Transverse colon (tissue), 4 donors: ENCODE measurements at regions not wholly inside any gene's neighbourhood (a gene's known extent, or its start where the extent isn't known, plus 50 kb on each side); places are given as distances from the start of the nearest gene placed in this dataset.

Experiments
- DNase-seq: peaks from one replicate; pipeline ENCODE4 v3.0.0-alpha.2; 2019
- H3K27ac ChIP-seq, 4 donors: fragments of 200-600 bp; sonication (generic); 2 replicates each; pipeline ENCODE4 v1.5.1; 2016 to 2018; ENCODE audit warnings: inconsistent platforms in 4 of 4
- H3K27me3 ChIP-seq: fragments of 200-600 bp; sonication (generic); 2 replicates; pipeline ENCODE4 v1.5.1; 2017; ENCODE audit warnings: inconsistent platforms
- H3K36me3 ChIP-seq, 4 donors: fragments of 200-600 bp; sonication (generic); 2 replicates each; pipeline ENCODE4 v1.5.1; 2017 to 2019; ENCODE audit warnings: inconsistent platforms in 4 of 4
- H3K4me1 ChIP-seq, 4 donors: fragments of 200-600 bp; sonication (generic); 2 replicates each; pipeline ENCODE4 v1.5.1; 2017 to 2020; ENCODE audit warnings: inconsistent platforms in 4 of 4
- H3K4me3 ChIP-seq, 4 donors: fragments of 200-600 bp; sonication (generic); 1 replicate in 1 of 4; 2 replicates in 3 of 4; pipeline versions ENCODE4 v1.5.1 to v1.6.1; 2017 to 2019; ENCODE audit warnings: inconsistent platforms in 4 of 4
- H3K9me3 ChIP-seq, 2 donors: fragments of 200-600 bp; sonication (generic); 2 replicates each; pipeline ENCODE4 v1.5.1; 2017 to 2019; ENCODE audit warnings: inconsistent platforms in 2 of 2
- CTCF ChIP-seq, 5 experiments: fragments of 200-600 bp in 3 of 5; fragments of 450-650 bp in 2 of 5; sonication (generic) in 3 of 5; IDR thresholded peaks; 1 replicate in 2 of 5; 2 replicates in 3 of 5; pipeline ENCODE4 v1.5.1; 2016 to 2017; ENCODE audit warnings: antibody characterized with exemption in 5 of 5, inconsistent platforms in 3 of 5, mild to moderate bottlenecking in 2 of 5, moderate library complexity in 1 of 5
- EP300 ChIP-seq: sonication (generic); formaldehyde crosslinking; IDR thresholded peaks from one replicate; pipeline ENCODE4 v1.6.1; 2017; ENCODE audit warnings: antibody characterized with exemption, low read depth
- POLR2A ChIP-seq: fragments of 450-650 bp; IDR thresholded peaks from one replicate; pipeline ENCODE4 v1.6.1; 2016; ENCODE audit warnings: antibody characterized with exemption, mild to moderate bottlenecking, moderate library complexity
- POLR2AphosphoS5 ChIP-seq, 3 donors: sonication (generic); formaldehyde crosslinking; IDR thresholded peaks; one replicate each; pipeline ENCODE4 v1.6.1; 2016; ENCODE audit warnings: antibody characterized with exemption in 3 of 3
- WGBS, 2 donors: methylation state at CpG; one replicate each; pipeline ENCODE4 v1.1.5; 2018; ENCODE audit warnings: low coverage in 1 of 2; 5-methylcytosine and 5-hydroxymethylcytosine counted together
- in situ Hi-C, 4 donors: fragments of 200-750 bp; cut with MboI; loops; one replicate each; pipeline versions ENCODE4 v1.15.0 to v1.15.1; 2017; ENCODE audit warnings: low sequenced_read_pairs in 3 of 4, low pct_ligation_motif_present in 1 of 4, low pct_unique_long_range_greater_than_20kb in 1 of 4
- intact Hi-C: fragments of 100-400 bp; cut with DNase I; formaldehyde crosslinking; loops from one replicate; pipeline ENCODE4 v1.15.1; 2023; ENCODE audit warnings: low total_unique reads

- in situ Hi-C loops (no loop called here), intact Hi-C loops (no loop called here)
- no peaks in the 10 kb centered on the region for H3K9me3 ChIP-seq
- H3K27me3 ChIP-seq, result no peaks in the 10 kb centered on the region
- H3K27ac ChIP-seq, result no peak overlapping the region
- no peaks in the 10 kb centered on the region for H3K36me3 ChIP-seq
- WGBS, 2 donors, result 53 to 61% methylated on average over 2 of the region's 2 CpGs
- H3K4me1 ChIP-seq, result no peaks in the 10 kb centered on the region
- TF ChIP-seq POLR2AphosphoS5 (IDR thresholded peaks at IDR 0.05) (no peak), POLR2A (no peak), CTCF (IDR thresholded peaks at IDR 0.05) (no peak), EP300 (no peak)
- H3K4me3 ChIP-seq, result no peak overlapping the region
- DNase-seq, result no peak
Measured at GRCh38 chr13:55563267-55563666, 1577.5 kb upstream of the PRR20A start.

GRCh38 chr13:55566334-55566733 is 1574.4 kb upstream of the PRR20A start:
- in situ Hi-C loops (no loop called here), intact Hi-C loops (no loop called here)
- DNase-seq, result no peak
- H3K4me3 ChIP-seq, result no peak overlapping the region
- peaks cover 0 to 5% of the 10 kb centered on the region in 2 donors for H3K9me3 ChIP-seq
- H3K4me1 ChIP-seq, result no peaks in the 10 kb centered on the region
- TF ChIP-seq POLR2A (no peak), CTCF (IDR thresholded peaks at IDR 0.05) (no peak), EP300 (no peak), POLR2AphosphoS5 (IDR thresholded peaks at IDR 0.05) (no peak)
- no peaks in the 10 kb centered on the region for H3K36me3 ChIP-seq
- no peak overlapping the region for H3K27ac ChIP-seq
- WGBS, 2 donors, result 71 to 85% methylated on average over 2 of the region's 2 CpGs
- no peaks in the 10 kb centered on the region for H3K27me3 ChIP-seq

- Histone ChIP-seq H3K9me3 (peaks cover 0 to 5% of the 10 kb centered on the region in 2 donors), H3K4me3 (no peak overlapping the region)
Measured at GRCh38 chr13:55566779-55567178, 1573.9 kb upstream of the PRR20A start.

More at GRCh38 chr13:55566779-55567178, 1573.9 kb upstream of the PRR20A start:
- no peak for TF ChIP-seq POLR2A
- TF ChIP-seq EP300, result no peak
- TF ChIP-seq CTCF (IDR thresholded peaks at IDR 0.05), result no peak
- no peak for TF ChIP-seq POLR2AphosphoS5 (IDR thresholded peaks at IDR 0.05)
- H3K27ac ChIP-seq, result no peak overlapping the region
- intact Hi-C loops (no loop called here), in situ Hi-C loops (no loop called here)
- 71 to 74% methylated on average over 3 of the region's 3 CpGs for WGBS, 2 donors
- no peaks in the 10 kb centered on the region for H3K4me1 ChIP-seq
- H3K36me3 ChIP-seq, result no peaks in the 10 kb centered on the region
- no peak for DNase-seq
- no peaks in the 10 kb centered on the region for H3K27me3 ChIP-seq
